ENCODE measurements at regions not wholly inside any gene's neighbourhood (a gene's known extent, or its start where the extent isn't known, plus 50 kb on each side); places are given as distances from the start of the nearest gene placed in this dataset.
"Not testable (repeated sequence)": the region's sequence is repeated elsewhere in the genome, so short reads cannot be mapped to it uniquely, and the experiment has no call there.

- intact Hi-C loops (cut with DNase I; ENCODE audit: low total_unique reads): no loop called here
- no peak overlapping the region for H3K27ac ChIP-seq
- no peaks in the 10 kb centered on the region for H3K27me3 ChIP-seq
- DNase-seq: no peak
- TF ChIP-seq POLR2A (IDR thresholded peaks at IDR 0.05): no peak
- TF ChIP-seq, protein P1, sequence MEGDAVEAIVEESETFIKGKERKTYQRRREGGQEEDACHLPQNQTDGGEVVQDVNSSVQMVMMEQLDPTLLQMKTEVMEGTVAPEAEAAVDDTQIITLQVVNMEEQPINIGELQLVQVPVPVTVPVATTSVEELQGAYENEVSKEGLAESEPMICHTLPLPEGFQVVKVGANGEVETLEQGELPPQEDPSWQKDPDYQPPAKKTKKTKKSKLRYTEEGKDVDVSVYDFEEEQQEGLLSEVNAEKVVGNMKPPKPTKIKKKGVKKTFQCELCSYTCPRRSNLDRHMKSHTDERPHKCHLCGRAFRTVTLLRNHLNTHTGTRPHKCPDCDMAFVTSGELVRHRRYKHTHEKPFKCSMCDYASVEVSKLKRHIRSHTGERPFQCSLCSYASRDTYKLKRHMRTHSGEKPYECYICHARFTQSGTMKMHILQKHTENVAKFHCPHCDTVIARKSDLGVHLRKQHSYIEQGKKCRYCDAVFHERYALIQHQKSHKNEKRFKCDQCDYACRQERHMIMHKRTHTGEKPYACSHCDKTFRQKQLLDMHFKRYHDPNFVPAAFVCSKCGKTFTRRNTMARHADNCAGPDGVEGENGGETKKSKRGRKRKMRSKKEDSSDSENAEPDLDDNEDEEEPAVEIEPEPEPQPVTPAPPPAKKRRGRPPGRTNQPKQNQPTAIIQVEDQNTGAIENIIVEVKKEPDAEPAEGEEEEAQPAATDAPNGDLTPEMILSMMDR (IDR thresholded peaks at IDR 0.05): no peak
- 15 to 21% methylated on average over 11 of the region's 11 CpGs for WGBS, 2 donors
- no peaks in the 10 kb centered on the region for H3K9me3 ChIP-seq
- H3K4me3 ChIP-seq: no peak overlapping the region
- H3K36me3 ChIP-seq (ENCODE audit: low read depth, missing control alignments): no peaks in the 10 kb centered on the region
- no peaks in the 10 kb centered on the region for H3K4me1 ChIP-seq
Measured at GRCh38 chr2:155546721-155547555, 785.6 kb downstream of the NR4A2 start.

- 88 to 89% methylated on average over 5 of the region's 5 CpGs for WGBS, 2 donors
- H3K4me3 ChIP-seq; H3K27me3 ChIP-seq; DNase-seq; H3K27ac ChIP-seq; H3K4me1 ChIP-seq; H3K36me3 ChIP-seq (ENCODE audit: low read depth, missing control alignments); intact Hi-C loops (cut with DNase I; ENCODE audit: low total_unique reads); H3K9me3 ChIP-seq: not testable (repeated sequence)
Measured at GRCh38 chr2:155539028-155539427, 793.5 kb downstream of the NR4A2 start.

DNA sequence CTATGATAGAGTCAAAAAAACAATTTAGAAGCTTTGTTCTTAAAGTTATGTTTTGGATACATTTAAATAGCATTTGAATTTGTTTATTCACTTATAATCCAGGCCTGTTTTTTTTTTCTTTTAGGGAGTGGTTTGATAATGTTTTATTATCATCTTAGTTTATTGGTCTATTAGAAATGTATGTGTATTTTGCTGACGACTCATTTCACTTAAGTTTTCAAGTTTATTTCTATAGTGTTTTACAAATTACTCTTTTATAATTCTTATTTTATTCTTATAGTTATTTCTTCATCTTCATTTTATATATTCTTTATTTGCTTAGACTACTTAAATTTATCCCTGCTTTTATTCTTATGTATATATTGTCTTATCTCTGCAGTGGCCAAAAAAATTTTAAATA, 804.5 kb downstream of the NR4A2 start:
- no peak overlapping the region for H3K4me3 ChIP-seq
- WGBS, 2 donors: 91 to 95% methylated on average over 1 of the region's 1 CpG

GRCh38 chr2:155525199-155525598, 807.3 kb downstream of the NR4A2 start:
- no peaks in the 10 kb centered on the region for H3K9me3 ChIP-seq
- no peaks in the 10 kb centered on the region for H3K4me1 ChIP-seq
- H3K36me3 ChIP-seq (ENCODE audit: low read depth, missing control alignments): no peaks in the 10 kb centered on the region
- no peak for DNase-seq
- no peak overlapping the region for H3K27ac ChIP-seq
- WGBS, 2 donors: 70 to 80% methylated on average over 4 of the region's 4 CpGs
- H3K4me3 ChIP-seq: no peak overlapping the region
- intact Hi-C loops (cut with DNase I; ENCODE audit: low total_unique reads): no loop called here
- TF ChIP-seq, protein P1 (IDR thresholded peaks at IDR 0.05): no peak
- no peak for TF ChIP-seq POLR2A (IDR thresholded peaks at IDR 0.05)
- H3K27me3 ChIP-seq: no peaks in the 10 kb centered on the region

More for the DNA sequence above, 804.5 kb downstream of the NR4A2 start:
- no peaks in the 10 kb centered on the region for H3K36me3 ChIP-seq (ENCODE audit: low read depth, missing control alignments)
- intact Hi-C loops (cut with DNase I; ENCODE audit: low total_unique reads): no loop called here
- no peaks in the 10 kb centered on the region for H3K27me3 ChIP-seq
- TF ChIP-seq, protein P1 (IDR thresholded peaks at IDR 0.05): no peak
- TF ChIP-seq POLR2A (IDR thresholded peaks at IDR 0.05): no peak
- no peak for DNase-seq
- no peaks in the 10 kb centered on the region for H3K9me3 ChIP-seq
- no peaks in the 10 kb centered on the region for H3K4me1 ChIP-seq
- H3K27ac ChIP-seq: no peak overlapping the region

GRCh38 chr2:155519529-155520130, 812.9 kb downstream of the NR4A2 start:
- 88 to 92% methylated on average over 2 of the region's 2 CpGs for WGBS, 2 donors
- H3K36me3 ChIP-seq (ENCODE audit: low read depth, missing control alignments): no peaks in the 10 kb centered on the region
- H3K9me3 ChIP-seq: no peaks in the 10 kb centered on the region

More at GRCh38 chr2:155519529-155520130, 812.9 kb downstream of the NR4A2 start:
- Histone ChIP-seq H3K4me1 (no peaks in the 10 kb centered on the region), H3K27ac (no peak overlapping the region), H3K27me3 (no peaks in the 10 kb centered on the region), H3K4me3 (no peak overlapping the region)
- TF ChIP-seq, protein P1 (IDR thresholded peaks at IDR 0.05): no peak
- TF ChIP-seq POLR2A (IDR thresholded peaks at IDR 0.05): no peak
- no peak for DNase-seq
- intact Hi-C loops (cut with DNase I; ENCODE audit: low total_unique reads): no loop called here

All from testis (tissue), 2 donors.